ENCODE measurements at regions not wholly inside any gene's neighbourhood (a gene's known extent, or its start where the extent isn't known, plus 50 kb on each side); places are given as distances from the start of the nearest gene placed in this dataset.

DNA sequence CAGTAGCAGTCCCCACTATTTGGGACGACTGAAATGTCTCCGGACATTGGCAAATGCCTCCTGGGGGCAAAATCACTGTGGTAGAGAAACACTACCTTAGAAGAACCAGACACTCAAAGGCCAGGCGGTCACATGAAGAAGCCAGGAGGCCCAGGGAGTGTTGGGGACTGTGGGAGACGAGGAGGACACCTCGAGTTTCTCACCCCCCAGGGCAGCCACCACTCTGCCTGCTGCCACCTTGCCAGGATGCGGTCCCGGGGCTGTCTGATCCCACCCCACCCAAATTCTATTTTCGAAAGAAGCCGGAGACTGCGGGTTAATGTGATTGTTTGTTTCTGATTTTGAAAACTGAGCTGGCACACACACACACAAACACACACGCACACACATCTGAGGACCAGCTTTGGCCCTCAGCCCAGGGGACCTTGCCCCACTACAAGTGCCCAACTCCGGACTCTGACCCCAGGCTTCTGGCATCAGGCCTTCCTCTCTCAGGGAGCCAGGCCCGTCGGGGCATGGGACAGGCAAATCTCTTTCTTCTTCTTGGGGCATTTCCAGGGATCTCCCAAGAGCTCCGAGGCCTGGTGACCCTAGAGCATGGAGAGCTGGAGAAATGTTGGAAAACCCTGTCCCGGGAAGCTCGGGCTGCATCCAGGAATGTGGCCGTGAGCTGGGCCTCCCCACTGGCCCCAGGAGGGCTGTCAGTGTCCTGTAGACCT lies 187.5 kb upstream of the PMEPA1 start:
- TF ChIP-seq, protein P1, sequence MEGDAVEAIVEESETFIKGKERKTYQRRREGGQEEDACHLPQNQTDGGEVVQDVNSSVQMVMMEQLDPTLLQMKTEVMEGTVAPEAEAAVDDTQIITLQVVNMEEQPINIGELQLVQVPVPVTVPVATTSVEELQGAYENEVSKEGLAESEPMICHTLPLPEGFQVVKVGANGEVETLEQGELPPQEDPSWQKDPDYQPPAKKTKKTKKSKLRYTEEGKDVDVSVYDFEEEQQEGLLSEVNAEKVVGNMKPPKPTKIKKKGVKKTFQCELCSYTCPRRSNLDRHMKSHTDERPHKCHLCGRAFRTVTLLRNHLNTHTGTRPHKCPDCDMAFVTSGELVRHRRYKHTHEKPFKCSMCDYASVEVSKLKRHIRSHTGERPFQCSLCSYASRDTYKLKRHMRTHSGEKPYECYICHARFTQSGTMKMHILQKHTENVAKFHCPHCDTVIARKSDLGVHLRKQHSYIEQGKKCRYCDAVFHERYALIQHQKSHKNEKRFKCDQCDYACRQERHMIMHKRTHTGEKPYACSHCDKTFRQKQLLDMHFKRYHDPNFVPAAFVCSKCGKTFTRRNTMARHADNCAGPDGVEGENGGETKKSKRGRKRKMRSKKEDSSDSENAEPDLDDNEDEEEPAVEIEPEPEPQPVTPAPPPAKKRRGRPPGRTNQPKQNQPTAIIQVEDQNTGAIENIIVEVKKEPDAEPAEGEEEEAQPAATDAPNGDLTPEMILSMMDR (IDR thresholded peaks at IDR 0.05; ENCODE audit: low read depth, low read length), result no peak
- TF ChIP-seq POLR2A (IDR thresholded peaks at IDR 0.05; ENCODE audit: extremely low read depth, insufficient read length) (no peak), MAX (IDR thresholded peaks at IDR 0.05; ENCODE audit: low read depth, low read length) (no peak)

Data from NB4 (cell line).